Pancreas (tissue), 10 donors: ENCODE measurements at regions not wholly inside any gene's neighbourhood (a gene's known extent, or its start where the extent isn't known, plus 50 kb on each side); places are given as distances from the start of the nearest gene placed in this dataset.

ENCODE experiments used
- ATAC-seq, 4 donors: fragments of 200-7000 bp; cut with Tn5 transposase; one replicate each; pipeline versions ENCODE4 v1.8.0 to v1.9.1; 2020; ENCODE audit warnings: mild to moderate bottlenecking in 4 of 4, moderate library complexity in 4 of 4
- DNase-seq, 6 donors: peaks; one replicate each; pipeline ENCODE4 v3.0.0-alpha.2; 2020
- FAIRE-seq: peaks from 2 replicates; lab custom pipeline; 2012; peaks lifted over from hg19 to GRCh38; lab: Jason Lieb, UNC
- H3K27ac ChIP-seq, 4 donors: fragments of 200-600 bp; sonication (generic); 1 replicate in 3 of 4; 2 replicates in 1 of 4; pipeline versions ENCODE4 v1.5.0 to v1.8.0; 2020
- H3K27me3 ChIP-seq, 4 donors: fragments of 200-600 bp; one replicate each; pipeline ENCODE4 v1.8.0; 2021
- H3K36me3 ChIP-seq, 3 donors: fragments of 200-600 bp; sonication (generic) in 1 of 3; one replicate each; pipeline versions ENCODE4 v1.5.0 to v1.8.0; 2020 to 2021
- H3K4me1 ChIP-seq, 3 donors: fragments of 200-600 bp; one replicate each; pipeline ENCODE4 v1.8.0; 2021
- H3K4me3 ChIP-seq, 4 donors: fragments of 200-600 bp; sonication (generic) in 2 of 4; one replicate each; pipeline versions ENCODE4 v1.5.0 to v1.8.0; 2020 to 2021
- H3K9me3 ChIP-seq, 4 donors: fragments of 200-600 bp; one replicate each; pipeline ENCODE4 v1.8.0; 2021
- WGBS, 2 donors: extraction: QIAGEN DNeasy Blood & Tissue Kit; methylation state at CpG; one replicate each; pipeline ENCODE4 v1.1.7; 2013; 5-methylcytosine and 5-hydroxymethylcytosine counted together
- intact Hi-C, 3 donors: fragments of 100-400 bp; cut with DNase I; formaldehyde crosslinking; loops; one replicate each; pipeline versions ENCODE4 v1.11.1 to v1.14.2; 2022
- TF ChIP-seq, protein P1 (sequence below), 4 donors: fragments of 200-600 bp; sonication (generic) in 3 of 4; IDR thresholded peaks; one replicate each; pipeline versions ENCODE4 v1.5.0 to v1.8.0; 2021; ENCODE audit warnings: antibody characterized with exemption in 4 of 4
- donor health status: healthy with polysubstance abuse.
- donor health status: DM: no; HTN: no; CAD: no; lungs with moderate emphysema.
- donor health status: DM: no; HTN: no; CAD: no.
- donor health status: control.
- donor health status: control.
- donor health status: Bipolar disorder and iron deficiency.
- donor health status: DM: yes; HTN: yes; CAD: no.
- donor health status: DM: no; HTN: no; CAD: no.
- donor health status: DM: no; HTN: no; CAD: no.
- donor health status: DM: yes; HTN: yes; CAD: no.

DNA sequence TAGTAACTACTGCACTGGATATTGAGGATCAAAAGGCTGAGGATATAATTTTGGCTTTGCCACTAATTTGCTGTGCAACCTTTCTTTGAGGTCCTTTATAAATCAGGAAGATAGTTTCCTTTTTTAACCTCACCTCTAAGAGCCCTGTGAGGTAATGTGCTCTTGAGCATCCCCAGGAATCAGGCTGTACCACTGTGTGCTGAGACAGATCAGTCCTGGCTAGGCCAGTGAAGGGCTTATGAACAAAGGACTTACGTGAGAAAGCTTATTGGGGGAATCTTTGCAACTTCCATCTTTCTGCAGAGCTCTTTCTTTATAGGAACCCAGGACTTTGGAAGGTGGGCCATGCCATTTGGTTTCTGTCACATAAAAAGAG lies 188.9 kb downstream of the SIPA1L2 start:
- DNase-seq (no peak), FAIRE-seq (no peak), ATAC-seq (no peak)
- TF ChIP-seq, protein P1, sequence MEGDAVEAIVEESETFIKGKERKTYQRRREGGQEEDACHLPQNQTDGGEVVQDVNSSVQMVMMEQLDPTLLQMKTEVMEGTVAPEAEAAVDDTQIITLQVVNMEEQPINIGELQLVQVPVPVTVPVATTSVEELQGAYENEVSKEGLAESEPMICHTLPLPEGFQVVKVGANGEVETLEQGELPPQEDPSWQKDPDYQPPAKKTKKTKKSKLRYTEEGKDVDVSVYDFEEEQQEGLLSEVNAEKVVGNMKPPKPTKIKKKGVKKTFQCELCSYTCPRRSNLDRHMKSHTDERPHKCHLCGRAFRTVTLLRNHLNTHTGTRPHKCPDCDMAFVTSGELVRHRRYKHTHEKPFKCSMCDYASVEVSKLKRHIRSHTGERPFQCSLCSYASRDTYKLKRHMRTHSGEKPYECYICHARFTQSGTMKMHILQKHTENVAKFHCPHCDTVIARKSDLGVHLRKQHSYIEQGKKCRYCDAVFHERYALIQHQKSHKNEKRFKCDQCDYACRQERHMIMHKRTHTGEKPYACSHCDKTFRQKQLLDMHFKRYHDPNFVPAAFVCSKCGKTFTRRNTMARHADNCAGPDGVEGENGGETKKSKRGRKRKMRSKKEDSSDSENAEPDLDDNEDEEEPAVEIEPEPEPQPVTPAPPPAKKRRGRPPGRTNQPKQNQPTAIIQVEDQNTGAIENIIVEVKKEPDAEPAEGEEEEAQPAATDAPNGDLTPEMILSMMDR (IDR thresholded peaks at IDR 0.05): no peak
- no peak overlapping the region for H3K4me3 ChIP-seq
- intact Hi-C loops: no loop called here
- no peaks in the 10 kb centered on the region for H3K36me3 ChIP-seq
- H3K27ac ChIP-seq: no peak overlapping the region
- no peaks in the 10 kb centered on the region for H3K27me3 ChIP-seq
- no peaks in the 10 kb centered on the region for H3K4me1 ChIP-seq
- H3K9me3 ChIP-seq: no peaks in the 10 kb centered on the region
- WGBS, 2 donors: 94 to 98% methylated on average over 1 of the region's 1 CpG

DNA sequence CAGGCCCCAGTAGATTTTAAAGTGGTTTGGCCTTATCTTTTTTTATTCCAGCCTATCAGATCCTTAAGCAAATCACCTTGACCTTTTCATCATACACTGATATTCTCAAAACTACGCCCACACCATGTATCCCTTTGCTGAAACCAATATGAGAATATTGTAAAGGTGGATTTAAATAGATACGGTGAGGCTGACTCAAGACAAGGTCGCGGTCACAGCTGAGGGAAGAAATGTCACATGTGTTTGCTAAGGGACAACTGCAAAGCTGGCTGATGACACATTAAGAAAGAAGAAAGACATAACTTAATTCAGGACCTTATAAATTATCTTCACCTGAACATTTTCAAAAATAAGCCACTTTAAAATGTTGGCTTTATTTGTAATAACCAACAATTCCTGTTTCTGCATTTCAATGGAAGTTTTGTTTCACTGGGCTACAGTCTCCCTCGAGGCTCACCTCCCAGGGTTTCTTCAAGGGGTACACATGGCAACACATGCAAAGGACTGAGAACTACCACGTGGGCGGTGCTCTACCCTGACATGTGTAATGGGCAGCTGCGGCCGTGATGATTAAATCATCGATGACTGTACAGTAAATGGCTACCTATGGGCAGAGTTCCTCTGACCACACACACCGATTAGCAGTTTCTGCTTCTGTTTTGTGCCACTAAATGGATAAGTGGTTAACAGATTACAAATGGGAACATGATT lies 189.5 kb downstream of the SIPA1L2 start:
- intact Hi-C loops: no loop called here
- DNase-seq (no peak), ATAC-seq (no peak), FAIRE-seq (no peak)
- Histone ChIP-seq H3K27me3 (no peaks in the 10 kb centered on the region), H3K4me1 (no peaks in the 10 kb centered on the region), H3K36me3 (no peaks in the 10 kb centered on the region), H3K9me3 (no peaks in the 10 kb centered on the region), H3K27ac (no peak overlapping the region), H3K4me3 (no peak overlapping the region)
- TF ChIP-seq, protein P1 (IDR thresholded peaks at IDR 0.05): no peak
- WGBS, 2 donors: 75 to 81% methylated on average over 11 of the region's 11 CpGs

DNA sequence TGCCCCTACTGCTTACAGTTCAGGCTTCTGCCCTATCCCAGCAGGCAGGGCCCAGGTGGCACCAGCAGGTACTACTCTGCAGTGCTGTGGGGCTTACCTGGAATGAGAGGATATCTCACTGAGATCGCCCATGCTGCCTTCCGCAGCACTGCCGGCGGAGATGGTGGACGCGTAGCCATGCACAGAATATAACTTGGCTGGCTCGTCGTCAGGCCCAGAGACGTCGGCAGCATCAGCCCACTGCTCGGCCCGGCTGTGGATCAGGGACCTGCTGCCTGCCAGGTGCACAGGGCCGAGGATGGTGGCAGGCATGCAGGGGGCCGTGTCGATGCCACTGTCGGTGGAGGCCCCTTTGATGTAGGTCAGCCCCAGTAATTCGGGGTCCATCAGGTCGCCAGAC lies 190.9 kb downstream of the SIPA1L2 start:
- no peak overlapping the region for H3K27ac ChIP-seq
- 93 to 96% methylated on average over 17 to 18 of the region's 18 CpGs for whole genome bisulfite sequencing, 2 donors
- FAIRE-seq (no peak), DNase-seq (no peak), ATAC-seq (no peak)
- H3K36me3 ChIP-seq: no peaks in the 10 kb centered on the region
- H3K4me1 ChIP-seq: no peaks in the 10 kb centered on the region
- intact Hi-C loops: no loop called here
- TF ChIP-seq, protein P1 (IDR thresholded peaks at IDR 0.05): no peak
- H3K4me3 ChIP-seq: no peak overlapping the region
- no peaks in the 10 kb centered on the region for H3K27me3 ChIP-seq
- no peaks in the 10 kb centered on the region for H3K9me3 ChIP-seq

DNA sequence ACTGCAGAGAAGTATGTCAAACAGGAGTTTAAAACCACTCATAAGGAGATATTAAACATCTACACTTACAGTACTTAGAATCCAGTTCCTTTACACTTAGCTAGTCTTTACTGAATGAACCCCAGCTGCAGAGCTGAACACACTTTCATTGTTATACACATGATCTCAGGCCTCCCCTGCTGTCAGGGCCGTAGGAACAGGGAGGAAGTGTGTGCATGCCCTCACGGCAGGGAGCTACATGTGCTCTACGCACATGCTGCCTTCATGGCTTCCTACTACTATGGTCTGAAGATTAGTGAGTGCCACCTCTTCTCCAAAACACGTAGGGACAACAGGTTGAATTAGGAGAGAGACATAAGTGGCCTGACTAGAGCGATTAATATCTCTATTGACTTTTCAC lies 191.5 kb downstream of the SIPA1L2 start:
- Histone ChIP-seq H3K36me3 (no peaks in the 10 kb centered on the region), H3K9me3 (no peaks in the 10 kb centered on the region), H3K27me3 (no peaks in the 10 kb centered on the region), H3K4me3 (no peak overlapping the region), H3K4me1 (no peaks in the 10 kb centered on the region), H3K27ac (no peak overlapping the region)
- ATAC-seq (no peak), FAIRE-seq (no peak), DNase-seq (no peak)
- 83 to 85% methylated on average over 5 of the region's 5 CpGs for WGBS, 2 donors
- intact Hi-C loops: no loop called here
- TF ChIP-seq, protein P1 (IDR thresholded peaks at IDR 0.05): no peak

DNA sequence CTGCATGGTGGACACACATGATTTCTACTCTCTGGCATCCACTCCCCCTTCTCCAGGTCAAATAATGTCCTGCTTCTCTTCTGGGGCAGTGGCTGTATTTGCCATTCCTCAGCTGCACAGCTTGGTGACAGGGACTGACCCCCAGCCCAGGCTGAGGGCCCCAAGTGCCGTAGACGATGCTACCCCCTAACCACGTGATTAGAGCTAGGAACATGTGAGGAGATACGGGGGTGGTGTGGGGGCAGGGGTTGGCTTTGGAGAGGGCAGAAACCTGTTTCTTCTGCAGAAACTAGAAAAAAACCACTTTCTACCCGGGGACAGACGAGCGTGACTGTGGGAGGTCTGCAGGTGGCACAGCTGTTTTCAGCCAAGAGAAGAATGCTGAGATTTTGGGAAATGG lies 192.4 kb downstream of the SIPA1L2 start:
- intact Hi-C loops: no loop called here
- TF ChIP-seq, protein P1 (IDR thresholded peaks at IDR 0.05): no peak
- H3K9me3 ChIP-seq: no peaks in the 10 kb centered on the region
- H3K36me3 ChIP-seq: no peaks in the 10 kb centered on the region
- H3K27me3 ChIP-seq: no peaks in the 10 kb centered on the region
- no peaks in the 10 kb centered on the region for H3K4me1 ChIP-seq
- no peak overlapping the region for H3K4me3 ChIP-seq
- no peak for DNase-seq
- no peak overlapping the region for H3K27ac ChIP-seq
- ATAC-seq: no peak
- WGBS, 2 donors: 86 to 88% methylated on average over 7 of the region's 7 CpGs
- no peak for FAIRE-seq
